ENCODE measurements at regions not wholly inside any gene's neighbourhood (a gene's known extent, or its start where the extent isn't known, plus 50 kb on each side); places are given as distances from the start of the nearest gene placed in this dataset.

DNA sequence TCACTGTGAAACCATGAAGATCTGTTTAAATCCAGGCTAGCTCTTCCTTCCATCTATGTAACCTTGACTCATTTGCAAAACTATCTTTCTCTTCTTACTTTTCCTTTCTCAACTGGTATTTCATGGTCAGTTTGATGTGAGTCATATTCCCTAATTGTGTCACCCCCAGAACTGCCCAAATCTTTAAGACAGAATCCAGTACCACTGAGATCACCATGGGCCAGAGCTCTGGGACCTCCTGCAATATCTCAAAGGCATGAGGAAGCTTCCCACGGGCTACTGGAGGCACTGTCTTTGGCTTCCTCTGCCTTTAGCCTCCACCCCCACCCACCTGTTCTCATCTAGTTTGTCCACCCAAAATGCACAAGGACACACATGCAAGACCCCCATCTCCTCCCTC lies 274.4 kb upstream of the FMN2 start:
- TF ChIP-seq CTCF (IDR thresholded peaks at IDR 0.05) (no peak), POLR2A (IDR thresholded peaks at IDR 0.05) (no peak), POLR2AphosphoS5 (IDR thresholded peaks at IDR 0.05) (no peak), EP300 (IDR thresholded peaks at IDR 0.05) (no peak)

Measured in suprapubic skin (tissue), 4 donors.